NB4 (cell line): ENCODE measurements at regions not wholly inside any gene's neighbourhood (a gene's known extent, or its start where the extent isn't known, plus 50 kb on each side); places are given as distances from the start of the nearest gene placed in this dataset.

Experiments
- DNase-seq: peaks from one replicate; pipeline ENCODE4 v3.0.0; 2010; ENCODE audit warnings: low read depth
- H3K4me3 ChIP-seq: one replicate; pipeline ENCODE4 v1.5.1; 2011; ENCODE audit warnings: mild to moderate bottlenecking, low read depth, low read length, moderate library complexity
- CTCF ChIP-seq: IDR thresholded peaks from one replicate; pipeline ENCODE4 v1.5.1; 2012; ENCODE audit warnings: low read depth, low read length
- MAX ChIP-seq: IDR thresholded peaks from 2 replicates; pipeline ENCODE4 v1.6.1; 2011; ENCODE audit warnings: low read depth, low read length
- MYC ChIP-seq: IDR thresholded peaks from 2 replicates; pipeline ENCODE4 v1.6.1; 2011; ENCODE audit warnings: low read depth, low read length
- POLR2A ChIP-seq: IDR thresholded peaks from 2 replicates; pipeline ENCODE4 v1.6.1; 2011; ENCODE audit warnings: mild to moderate bottlenecking; ENCODE audit not compliant: insufficient read length; ENCODE audit errors: extremely low read depth

DNA sequence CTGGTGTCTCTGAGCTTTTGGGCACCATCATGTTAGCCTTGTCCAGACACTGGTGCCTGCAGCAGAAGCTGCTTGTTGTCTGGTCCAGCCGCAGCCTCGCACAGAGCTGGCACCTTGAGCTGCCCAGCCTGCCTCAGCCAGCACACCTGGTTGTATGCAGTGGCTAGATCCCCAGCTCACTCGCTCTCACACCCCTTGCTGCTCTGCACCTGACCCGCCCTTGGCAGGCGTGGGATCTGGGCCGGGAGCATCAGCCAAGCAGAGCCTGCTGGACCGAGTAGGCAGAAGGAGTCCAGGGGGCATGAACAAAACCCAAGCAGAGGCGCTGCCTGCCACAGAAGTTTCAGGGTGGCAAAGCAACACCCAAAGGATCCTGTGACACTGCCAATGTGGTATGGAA lies 79.7 kb upstream of the ITGB1 start:
- TF ChIP-seq MYC: no peak
- TF ChIP-seq MAX: no peak
- no peak for TF ChIP-seq POLR2A
- TF ChIP-seq CTCF: no peak
- no peak for DNase-seq

GRCh38 chr10:33036670-33037069 lies 78.6 kb upstream of the ITGB1 start:
- TF ChIP-seq MAX (no peak), MYC (no peak), POLR2A (no peak), CTCF (no peak)
- no peak for DNase-seq
- no peak overlapping the region for H3K4me3 ChIP-seq

More for the DNA sequence above, 79.7 kb upstream of the ITGB1 start:
- no peak overlapping the region for H3K4me3 ChIP-seq

GRCh38 chr10:33035411-33035810 lies 77.4 kb upstream of the ITGB1 start:
- no peak for DNase-seq
- H3K4me3 ChIP-seq: no peak overlapping the region
- TF ChIP-seq POLR2A (no peak), MAX (no peak), MYC (no peak), CTCF (no peak)

DNA sequence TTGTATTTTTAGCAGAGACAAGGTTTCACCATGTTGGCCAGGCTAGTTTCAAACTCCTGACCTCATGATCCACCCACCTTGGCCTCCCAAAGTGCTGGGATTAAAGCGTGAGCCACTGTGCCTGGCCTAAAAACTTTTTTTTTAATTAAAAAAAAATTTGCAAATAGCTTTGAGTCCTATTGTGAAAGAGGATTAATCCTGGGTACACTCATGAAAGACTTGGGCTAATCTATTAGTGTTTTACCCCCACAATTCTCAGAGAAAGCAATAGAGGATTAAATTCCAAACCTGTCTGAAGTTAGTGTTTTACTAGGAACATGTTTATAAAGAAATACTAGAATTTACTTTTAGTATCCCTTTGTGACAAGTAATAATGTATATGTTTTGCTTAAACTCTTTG lies 76.9 kb upstream of the ITGB1 start:
- no peak for TF ChIP-seq MYC
- TF ChIP-seq POLR2A: no peak
- no peak for TF ChIP-seq CTCF
- TF ChIP-seq MAX: no peak
- DNase-seq: no peak
- H3K4me3 ChIP-seq: no peak overlapping the region

- no peak overlapping the region for H3K4me3 ChIP-seq
- TF ChIP-seq CTCF (no peak), MAX (no peak), POLR2A (no peak), MYC (no peak)
- DNase-seq: no peak
These were observed 74.7 kb upstream of the ITGB1 start for GRCh38 chr10:33032654-33033151.
